DND-41 (cell line): ENCODE measurements at regions not wholly inside any gene's neighbourhood (a gene's known extent, or its start where the extent isn't known, plus 50 kb on each side); places are given as distances from the start of the nearest gene placed in this dataset.
"Not testable (repeated sequence)": the region's sequence is repeated elsewhere in the genome, so short reads cannot be mapped to it uniquely, and the experiment has no call there.

Experiments used
- ATAC-seq: fragments of 200-7000 bp; cut with Tn5 transposase; 3 replicates; pipeline ENCODE4 v1.9.1; 2021; ENCODE audit warnings: low read depth; ENCODE audit not compliant: insufficient read depth
- DNase-seq: peaks from one replicate; pipeline ENCODE4 v3.0.0-alpha.2; 2020
- H2AFZ ChIP-seq: 2 replicates; pipeline ENCODE4 v1.6.0; 2012; ENCODE audit warnings: low read depth, low read length
- H3K27ac ChIP-seq: 2 replicates; pipeline ENCODE4 v1.5.1; 2012; ENCODE audit warnings: low read length, inconsistent platforms
- H3K27me3 ChIP-seq: fragments of 200-600 bp; sonication (generic); 2 replicates; pipeline ENCODE4 v1.6.0; 2012; ENCODE audit warnings: low read length, mild to moderate bottlenecking, inconsistent platforms; ENCODE audit not compliant: insufficient read depth, poor library complexity
- H3K36me3 ChIP-seq: 2 replicates; pipeline ENCODE4 v1.5.1; 2012; ENCODE audit warnings: low read length, inconsistent platforms; ENCODE audit not compliant: insufficient read depth
- H3K4me1 ChIP-seq: 2 replicates; pipeline ENCODE4 v1.5.1; 2012; ENCODE audit warnings: mild to moderate bottlenecking, low read length; ENCODE audit not compliant: insufficient read depth
- H3K4me2 ChIP-seq: 2 replicates; pipeline ENCODE4 v1.6.0; 2012; ENCODE audit warnings: mild to moderate bottlenecking, moderate library complexity, low read length, inconsistent platforms; ENCODE audit not compliant: insufficient read depth
- H3K4me3 ChIP-seq, 2 experiments: fragments of 200-600 bp in 1 of 2; shearing (Covaris generic) in 1 of 2; 2 replicates each; pipeline ENCODE4 v1.5.1; 2012 to 2016; ENCODE audit warnings: inconsistent platforms in 2 of 2, low read length in 2 of 2, mild to moderate bottlenecking in 2 of 2, low read depth in 1 of 2, moderate library complexity in 1 of 2
- H3K79me2 ChIP-seq: 2 replicates; pipeline ENCODE4 v1.6.0; 2012; ENCODE audit warnings: low read length, inconsistent platforms; ENCODE audit not compliant: insufficient read depth
- H3K9ac ChIP-seq: 2 replicates; pipeline ENCODE4 v1.6.0; 2012; ENCODE audit warnings: low read depth, mild to moderate bottlenecking, inconsistent platforms, low read length, moderate library complexity
- H3K9me3 ChIP-seq: 2 replicates; pipeline ENCODE4 v1.5.1; 2012; ENCODE audit warnings: low read length, moderate library complexity, mild to moderate bottlenecking, inconsistent platforms; ENCODE audit not compliant: insufficient read depth, severe bottlenecking
- H4K20me1 ChIP-seq: 2 replicates; pipeline ENCODE4 v1.6.0; 2012; ENCODE audit warnings: low read length; ENCODE audit not compliant: insufficient read depth
- CTCF ChIP-seq: IDR thresholded peaks from 2 replicates; pipeline ENCODE4 v1.5.1; 2012; ENCODE audit warnings: borderline replicate concordance, low read length, moderate library complexity, mild to moderate bottlenecking; ENCODE audit not compliant: poor library complexity, severe bottlenecking; ENCODE audit errors: extremely low read depth
- EZH2 ChIP-seq: IDR thresholded peaks from 3 replicates; pipeline ENCODE4 v1.6.1; 2012; ENCODE audit warnings: borderline replicate concordance, low read depth, mild to moderate bottlenecking, moderate library complexity, low read length, inconsistent platforms; ENCODE audit not compliant: severe bottlenecking

GRCh38 chr6:51199733-51200260 is 381.1 kb downstream of the TFAP2B start:
- no peak for DNase-seq
- H3K4me2 ChIP-seq: no peak overlapping the region
- H3K27ac ChIP-seq: no peak overlapping the region
- H2AFZ ChIP-seq: no peak overlapping the region
- no peak overlapping the region for H3K9ac ChIP-seq
- H3K4me1 ChIP-seq: no peaks in the 10 kb centered on the region
- H3K4me3 ChIP-seq: no peak overlapping the region
- H4K20me1 ChIP-seq: no peaks in the 10 kb centered on the region
- no peaks in the 10 kb centered on the region for H3K79me2 ChIP-seq
- no peaks in the 10 kb centered on the region for H3K9me3 ChIP-seq
- no peak for TF ChIP-seq EZH2
- TF ChIP-seq CTCF: no peak
- no peaks in the 10 kb centered on the region for H3K36me3 ChIP-seq
- no peak for ATAC-seq
- H3K27me3 ChIP-seq: no peaks in the 10 kb centered on the region

- ATAC-seq: no peak
- no peak overlapping the region for H3K27ac ChIP-seq
- H3K27me3 ChIP-seq: no peaks in the 10 kb centered on the region
- no peak overlapping the region for H2AFZ ChIP-seq
- no peaks in the 10 kb centered on the region for H3K9me3 ChIP-seq
- H3K4me1 ChIP-seq: no peaks in the 10 kb centered on the region
- no peaks in the 10 kb centered on the region for H3K36me3 ChIP-seq
- H3K79me2 ChIP-seq: no peaks in the 10 kb centered on the region
- no peak overlapping the region for H3K4me2 ChIP-seq
- H3K4me3 ChIP-seq: no peak overlapping the region
- TF ChIP-seq EZH2: no peak
- no peak for TF ChIP-seq CTCF
- H4K20me1 ChIP-seq: no peaks in the 10 kb centered on the region
- H3K9ac ChIP-seq: no peak overlapping the region
- DNase-seq: no peak
Measured at GRCh38 chr6:51200676-51201075, 382.0 kb downstream of the TFAP2B start.

- H3K4me2 ChIP-seq, H3K27ac ChIP-seq, H3K9me3 ChIP-seq, H3K79me2 ChIP-seq, H3K27me3 ChIP-seq, H2AFZ ChIP-seq, H3K36me3 ChIP-seq, H3K4me3 ChIP-seq, H3K9ac ChIP-seq, DNase-seq, ATAC-seq, H3K4me1 ChIP-seq, H4K20me1 ChIP-seq: not testable (repeated sequence)
Measured at GRCh38 chr6:51202653-51203052, 384.0 kb downstream of the TFAP2B start.

- Histone ChIP-seq H3K27me3 (no peaks in the 10 kb centered on the region), H4K20me1 (no peaks in the 10 kb centered on the region), H2AFZ (no peak overlapping the region), H3K4me3 (no peak overlapping the region), H3K4me2 (no peak overlapping the region), H3K9ac (no peak overlapping the region), H3K27ac (no peak overlapping the region), H3K79me2 (no peaks in the 10 kb centered on the region), H3K36me3 (no peaks in the 10 kb centered on the region), H3K4me1 (no peaks in the 10 kb centered on the region), H3K9me3 (no peaks in the 10 kb centered on the region)
- TF ChIP-seq CTCF (no peak), EZH2 (no peak)
- no peak for DNase-seq
- ATAC-seq: no peak
Measured at GRCh38 chr6:51203504-51203903, 384.8 kb downstream of the TFAP2B start.

GRCh38 chr6:51206686-51207085 is 388.0 kb downstream of the TFAP2B start:
- not testable (repeated sequence) for H3K4me1 ChIP-seq, ATAC-seq, H3K36me3 ChIP-seq, H3K9me3 ChIP-seq, H3K9ac ChIP-seq, H3K27ac ChIP-seq, H2AFZ ChIP-seq, H3K4me3 ChIP-seq, H3K79me2 ChIP-seq, H4K20me1 ChIP-seq, H3K4me2 ChIP-seq, H3K27me3 ChIP-seq, DNase-seq
